ENCODE measurements at regions not wholly inside any gene's neighbourhood (a gene's known extent, or its start where the extent isn't known, plus 50 kb on each side); places are given as distances from the start of the nearest gene placed in this dataset.

DNA sequence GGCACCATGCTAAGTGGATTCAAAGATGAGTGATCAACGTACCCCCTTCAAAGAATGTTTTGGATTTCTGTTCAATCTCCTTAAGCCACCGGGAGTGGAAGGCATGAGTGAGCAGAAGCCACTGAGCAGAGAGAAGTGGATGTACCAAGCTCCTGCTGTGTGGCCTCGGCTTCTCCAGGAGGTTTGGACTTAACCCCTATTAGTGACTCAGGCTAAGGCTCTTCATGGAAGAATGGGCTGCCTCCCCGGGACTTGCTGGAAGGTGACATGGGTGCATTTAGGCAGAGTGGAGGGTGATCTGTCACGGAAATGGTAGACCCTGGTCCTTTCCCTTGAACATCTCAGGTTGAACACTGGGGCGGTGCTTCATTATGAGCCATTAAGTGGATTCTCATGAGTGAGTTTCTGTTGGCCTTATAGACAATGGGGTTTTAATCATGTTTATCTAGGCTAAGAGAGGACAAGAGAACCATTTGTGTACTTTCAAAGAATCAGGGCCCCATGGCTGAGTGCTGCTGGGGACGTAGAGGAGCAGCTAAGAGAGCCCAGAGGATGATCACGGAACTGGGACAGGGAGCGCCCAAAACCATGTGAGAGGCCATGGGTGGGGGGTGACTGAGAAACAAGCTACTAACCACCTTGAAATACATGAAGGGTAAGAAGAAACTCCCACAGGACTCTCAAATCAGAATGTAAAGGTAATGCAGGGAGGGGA is 62.2 kb downstream of the HES1 start:
- TF ChIP-seq, protein P1, sequence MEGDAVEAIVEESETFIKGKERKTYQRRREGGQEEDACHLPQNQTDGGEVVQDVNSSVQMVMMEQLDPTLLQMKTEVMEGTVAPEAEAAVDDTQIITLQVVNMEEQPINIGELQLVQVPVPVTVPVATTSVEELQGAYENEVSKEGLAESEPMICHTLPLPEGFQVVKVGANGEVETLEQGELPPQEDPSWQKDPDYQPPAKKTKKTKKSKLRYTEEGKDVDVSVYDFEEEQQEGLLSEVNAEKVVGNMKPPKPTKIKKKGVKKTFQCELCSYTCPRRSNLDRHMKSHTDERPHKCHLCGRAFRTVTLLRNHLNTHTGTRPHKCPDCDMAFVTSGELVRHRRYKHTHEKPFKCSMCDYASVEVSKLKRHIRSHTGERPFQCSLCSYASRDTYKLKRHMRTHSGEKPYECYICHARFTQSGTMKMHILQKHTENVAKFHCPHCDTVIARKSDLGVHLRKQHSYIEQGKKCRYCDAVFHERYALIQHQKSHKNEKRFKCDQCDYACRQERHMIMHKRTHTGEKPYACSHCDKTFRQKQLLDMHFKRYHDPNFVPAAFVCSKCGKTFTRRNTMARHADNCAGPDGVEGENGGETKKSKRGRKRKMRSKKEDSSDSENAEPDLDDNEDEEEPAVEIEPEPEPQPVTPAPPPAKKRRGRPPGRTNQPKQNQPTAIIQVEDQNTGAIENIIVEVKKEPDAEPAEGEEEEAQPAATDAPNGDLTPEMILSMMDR (IDR thresholded peaks at IDR 0.05) = no peak
- no peak for TF ChIP-seq POLR2A (IDR thresholded peaks at IDR 0.05)

All from body of pancreas (tissue), 4 donors.